ENCODE measurements at regions not wholly inside any gene's neighbourhood (a gene's known extent, or its start where the extent isn't known, plus 50 kb on each side); places are given as distances from the start of the nearest gene placed in this dataset.

GRCh38 chr18:42190643-42191042 is 235.6 kb downstream of the PIK3C3 start:
- H3K4me1 ChIP-seq (replicated peaks) = no peaks in the 10 kb centered on the region
- no peaks in the 10 kb centered on the region for H3K36me3 ChIP-seq
- no peaks in the 10 kb centered on the region for H3K9me3 ChIP-seq
- no peaks in the 10 kb centered on the region for H3K27me3 ChIP-seq (replicated peaks; ENCODE audit: insufficient read depth)
- H3K4me3 ChIP-seq = no peak overlapping the region
- 94% methylated on average over 3 of the region's 3 CpGs for WGBS
- intact Hi-C loops (cut with DNase I) = no loop called here
- H3K27ac ChIP-seq = no peak overlapping the region
- no peak for DNase-seq (ENCODE audit: low spot score)
- TF ChIP-seq POLR2A (IDR thresholded peaks at IDR 0.05) = no peak
- TF ChIP-seq POLR2AphosphoS5 (IDR thresholded peaks at IDR 0.05) = no peak
- TF ChIP-seq CTCF (IDR thresholded peaks at IDR 0.05) = no peak

- no peak for TF ChIP-seq POLR2AphosphoS5 (IDR thresholded peaks at IDR 0.05)
- TF ChIP-seq CTCF (IDR thresholded peaks at IDR 0.05) = no peak
- TF ChIP-seq POLR2A (IDR thresholded peaks at IDR 0.05) = no peak
- 30% methylated on average over 5 of the region's 5 CpGs for WGBS
- no peaks in the 10 kb centered on the region for H3K4me1 ChIP-seq (replicated peaks)
- DNase-seq (ENCODE audit: low spot score) = no peak
- no peaks in the 10 kb centered on the region for H3K9me3 ChIP-seq
- intact Hi-C loops (cut with DNase I) = no loop called here
- H3K4me3 ChIP-seq = no peak overlapping the region
- H3K36me3 ChIP-seq = no peaks in the 10 kb centered on the region
- no peaks in the 10 kb centered on the region for H3K27me3 ChIP-seq (replicated peaks; ENCODE audit: insufficient read depth)
- H3K27ac ChIP-seq = no peak overlapping the region
Observed at GRCh38 chr18:42192251-42193248, 237.5 kb downstream of the PIK3C3 start.

GRCh38 chr18:42196651-42197050 is 241.6 kb downstream of the PIK3C3 start:
- DNase-seq (ENCODE audit: low spot score) = no peak
- no peak overlapping the region for H3K27ac ChIP-seq
- no peak for TF ChIP-seq POLR2A (IDR thresholded peaks at IDR 0.05)
- no peak overlapping the region for H3K4me3 ChIP-seq
- no peaks in the 10 kb centered on the region for H3K4me1 ChIP-seq (replicated peaks)
- intact Hi-C loops (cut with DNase I) = no loop called here
- no peaks in the 10 kb centered on the region for H3K9me3 ChIP-seq
- no peaks in the 10 kb centered on the region for H3K36me3 ChIP-seq
- no peaks in the 10 kb centered on the region for H3K27me3 ChIP-seq (replicated peaks; ENCODE audit: insufficient read depth)

- Histone ChIP-seq H3K27ac (no peak overlapping the region), H3K4me1 (replicated peaks) (no peaks in the 10 kb centered on the region), H3K9me3 (no peaks in the 10 kb centered on the region), H3K4me3 (no peak overlapping the region), H3K36me3 (no peaks in the 10 kb centered on the region), H3K27me3 (replicated peaks; ENCODE audit: insufficient read depth) (no peaks in the 10 kb centered on the region)
- no peak for DNase-seq (ENCODE audit: low spot score)
- TF ChIP-seq CTCF (IDR thresholded peaks at IDR 0.05) (no peak), POLR2A (IDR thresholded peaks at IDR 0.05) (no peak), POLR2AphosphoS5 (IDR thresholded peaks at IDR 0.05) (no peak)
- intact Hi-C loops (cut with DNase I) = no loop called here
Observed at GRCh38 chr18:42201137-42201536, 246.1 kb downstream of the PIK3C3 start.

GRCh38 chr18:42211201-42211600 is 256.2 kb downstream of the PIK3C3 start:
- intact Hi-C loops (cut with DNase I) = no loop called here

GRCh38 chr18:42222557-42222956 is 267.5 kb downstream of the PIK3C3 start:
- intact Hi-C loops (cut with DNase I) = no loop called here
- TF ChIP-seq CTCF (IDR thresholded peaks at IDR 0.05) = no peak
- TF ChIP-seq POLR2AphosphoS5 (IDR thresholded peaks at IDR 0.05) = no peak
- no peak for TF ChIP-seq POLR2A (IDR thresholded peaks at IDR 0.05)
- 91% methylated on average over 1 of the region's 1 CpG for WGBS

More at GRCh38 chr18:42211201-42211600, 256.2 kb downstream of the PIK3C3 start:
- Histone ChIP-seq H3K36me3 (no peaks in the 10 kb centered on the region), H3K4me3 (no peak overlapping the region), H3K9me3 (no peaks in the 10 kb centered on the region), H3K27ac (no peak overlapping the region), H3K27me3 (replicated peaks; ENCODE audit: insufficient read depth) (no peaks in the 10 kb centered on the region), H3K4me1 (replicated peaks) (no peaks in the 10 kb centered on the region)
- TF ChIP-seq POLR2A (IDR thresholded peaks at IDR 0.05) (no peak), POLR2AphosphoS5 (IDR thresholded peaks at IDR 0.05) (no peak)
- DNase-seq (ENCODE audit: low spot score) = no peak
- 84% methylated on average over 5 of the region's 5 CpGs for WGBS

More at GRCh38 chr18:42222557-42222956, 267.5 kb downstream of the PIK3C3 start:
- no peak overlapping the region for H3K4me3 ChIP-seq
- DNase-seq (ENCODE audit: low spot score) = no peak
- H3K4me1 ChIP-seq (replicated peaks) = no peaks in the 10 kb centered on the region
- no peaks in the 10 kb centered on the region for H3K9me3 ChIP-seq
- H3K27ac ChIP-seq = no peak overlapping the region
- H3K36me3 ChIP-seq = no peaks in the 10 kb centered on the region
- no peaks in the 10 kb centered on the region for H3K27me3 ChIP-seq (replicated peaks; ENCODE audit: insufficient read depth)
